GM19372 (cell line): ENCODE measurements at regions not wholly inside any gene's neighbourhood (a gene's known extent, or its start where the extent isn't known, plus 50 kb on each side); places are given as distances from the start of the nearest gene placed in this dataset.

Experiments
- ATAC-seq: cut with Tn5 transposase; IDR thresholded peaks from one replicate; pipeline ENCODE4 v1.9.1; 2021; ENCODE audit warnings: mild to moderate bottlenecking, low read depth, moderate library complexity; ENCODE audit not compliant: unreplicated experiment

DNA sequence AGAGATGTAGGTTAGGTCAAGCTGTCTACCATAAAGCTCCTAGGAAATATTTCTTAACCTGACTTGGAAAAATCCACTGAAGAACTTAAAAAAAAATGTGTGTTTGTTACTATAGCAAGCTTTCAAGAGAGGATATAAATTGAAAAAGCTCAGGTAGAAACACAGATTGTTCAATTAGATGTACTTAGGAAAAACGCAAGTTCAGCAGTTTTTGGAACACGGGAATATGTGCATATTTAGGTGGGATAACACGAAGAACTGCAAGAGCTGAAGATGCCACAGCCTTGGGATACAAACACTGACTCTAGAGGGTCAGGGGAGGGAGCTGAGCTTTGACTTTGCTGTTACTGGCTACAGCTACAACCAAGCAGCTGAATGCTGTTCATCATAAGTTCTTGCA, 77.8 kb upstream of the FSHB start:
- no peak for ATAC-seq

DNA sequence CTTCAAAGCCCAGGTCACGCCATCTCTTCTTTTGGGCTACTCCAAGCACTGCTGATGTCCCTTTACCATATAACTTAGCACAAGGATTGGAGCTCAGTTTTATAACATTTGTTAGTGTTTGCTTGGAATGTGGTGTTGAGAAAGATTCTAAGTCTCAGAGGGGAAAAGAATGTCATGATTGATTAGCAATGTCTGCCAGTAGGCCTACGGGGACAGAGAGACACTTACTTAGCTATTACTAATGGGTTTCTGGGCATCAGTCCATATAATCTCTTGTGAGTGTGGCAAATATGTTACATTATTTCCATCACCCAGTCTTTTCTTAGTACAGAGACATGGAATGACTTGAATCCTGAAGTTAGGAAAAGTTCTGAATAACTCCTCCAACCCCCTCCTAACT, 75.4 kb upstream of the FSHB start:
- ATAC-seq, result no peak

DNA sequence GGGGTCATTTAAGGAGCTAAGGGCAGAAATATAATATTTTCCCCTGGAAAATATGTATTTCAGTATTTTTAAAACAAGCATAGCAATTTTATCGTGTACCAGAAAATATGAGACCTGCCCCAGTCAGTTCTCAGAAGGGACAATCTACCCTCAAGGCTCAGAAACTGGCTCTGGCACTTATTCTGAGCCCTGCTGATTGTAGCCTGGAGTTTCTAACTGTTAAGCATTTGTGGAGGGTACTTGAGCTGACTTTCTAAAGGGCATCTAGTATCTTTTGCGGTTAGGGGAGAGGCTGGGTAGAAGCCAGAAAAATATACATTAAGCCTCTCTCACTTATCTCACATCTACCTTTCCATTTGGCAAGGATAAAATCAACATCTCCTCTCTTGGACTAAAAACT, 71.3 kb upstream of the FSHB start:
- no peak for ATAC-seq

DNA sequence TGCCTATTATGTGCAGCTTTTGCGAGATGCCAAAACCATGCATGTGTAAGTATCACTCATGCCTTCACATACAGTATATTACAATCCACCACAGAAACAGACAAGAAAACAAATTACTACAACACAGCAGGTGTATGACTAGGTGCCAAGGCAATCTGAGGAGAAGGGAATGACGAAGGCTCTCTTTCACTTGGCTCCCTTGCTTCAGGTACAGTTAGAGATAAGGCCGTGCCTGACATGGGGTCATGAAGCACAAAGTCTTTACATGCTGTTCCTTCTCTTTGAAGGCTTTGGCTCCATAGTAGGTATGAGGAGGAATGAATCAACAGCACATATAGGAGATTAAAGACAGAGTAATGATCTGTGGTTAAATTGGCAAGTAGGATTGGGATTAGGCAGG, 65.2 kb upstream of the FSHB start:
- no peak for ATAC-seq

DNA sequence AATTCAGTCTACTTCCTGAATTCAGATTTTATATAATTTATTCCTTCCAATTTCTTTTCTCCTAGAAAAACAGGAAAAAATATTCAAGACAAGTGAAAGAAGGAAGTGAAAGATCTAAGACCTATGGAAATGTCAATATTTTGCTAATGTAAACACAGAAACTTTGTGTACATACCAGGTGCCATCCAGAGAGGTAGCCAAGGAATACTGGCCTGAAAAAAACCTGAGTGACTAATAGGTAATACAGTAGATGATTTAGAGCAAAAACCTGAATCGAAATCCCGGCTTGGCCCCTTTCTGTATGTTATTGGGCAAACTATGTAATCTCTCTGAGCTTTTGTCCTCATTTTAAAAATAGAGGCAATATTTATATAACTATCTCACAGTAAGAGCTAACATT, 59.2 kb upstream of the FSHB start:
- ATAC-seq, result no peak

DNA sequence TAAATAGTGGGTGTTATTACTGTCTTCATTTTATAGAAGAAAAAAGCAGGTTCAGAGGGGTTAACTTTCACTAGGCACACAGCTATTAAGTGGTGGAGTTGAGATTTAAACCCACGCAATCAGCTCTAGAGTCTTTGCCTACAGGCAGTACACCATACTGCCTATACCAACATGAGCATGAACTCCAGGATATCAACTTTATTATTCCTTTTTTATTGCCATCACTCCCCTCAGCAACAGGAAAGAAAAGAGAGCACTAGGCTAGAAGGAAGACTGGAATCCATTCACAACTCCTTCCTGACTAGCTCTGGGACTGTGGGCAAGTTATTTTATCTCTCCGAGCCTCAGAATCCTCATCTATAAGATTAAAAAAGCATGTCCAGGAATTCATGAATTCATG, 58.7 kb upstream of the FSHB start:
- ATAC-seq, result no peak

DNA sequence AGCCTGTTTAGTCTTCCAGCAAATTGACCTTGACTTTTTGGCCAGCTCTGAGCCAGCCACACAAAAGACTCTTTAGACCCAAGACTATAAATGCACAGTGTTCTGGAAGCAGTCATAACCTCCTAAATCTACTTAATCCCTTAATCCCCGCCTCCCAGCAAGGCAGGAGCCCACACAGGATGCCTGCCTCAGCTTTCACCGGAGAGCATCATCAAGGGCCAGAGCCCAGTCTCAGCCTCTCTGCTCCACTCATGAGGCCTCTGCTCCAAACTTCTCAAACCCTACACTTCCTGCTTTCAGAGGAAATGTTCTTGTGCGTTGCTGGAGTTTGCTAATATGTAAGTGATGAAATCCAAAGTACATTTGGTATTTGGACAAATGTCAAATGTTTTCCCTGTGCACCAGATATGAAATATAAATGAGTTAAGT, 57.9 kb upstream of the FSHB start:
- ATAC-seq, result no peak

DNA sequence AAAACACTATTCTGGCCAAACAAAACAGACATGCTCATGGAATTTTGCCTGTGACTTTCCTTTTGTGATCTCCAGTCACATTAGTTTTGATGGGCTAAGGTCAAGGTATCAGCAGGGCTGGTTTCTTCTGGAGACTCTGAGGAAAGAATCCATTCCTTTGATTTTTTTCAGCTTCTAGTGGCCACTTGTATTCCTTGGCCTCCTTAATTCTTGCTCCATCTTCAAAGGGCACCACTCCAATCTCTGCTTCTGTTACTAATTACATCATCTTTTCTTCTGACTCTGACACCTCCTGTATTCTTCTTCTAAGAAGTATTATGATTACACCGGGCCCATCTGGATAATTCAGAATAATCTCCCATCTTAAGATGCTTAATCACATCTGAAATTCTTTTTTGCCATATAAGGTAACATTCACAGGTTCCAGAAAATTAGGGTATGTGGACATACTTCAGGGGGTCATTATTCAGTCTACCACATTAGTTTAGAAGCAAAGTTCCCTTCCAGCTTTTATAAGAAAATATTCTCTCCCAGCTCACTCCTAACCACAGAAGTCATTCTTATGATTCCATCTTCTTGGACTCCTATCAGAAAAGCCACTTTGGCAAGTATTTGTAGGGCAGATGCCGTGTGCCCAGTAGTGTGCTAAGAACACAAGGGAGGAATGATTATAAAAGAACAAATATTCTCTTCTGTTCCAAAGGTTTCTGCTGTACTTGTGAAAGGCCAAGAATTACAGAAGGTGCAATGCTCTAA, 56.4 kb upstream of the FSHB start:
- no peak for ATAC-seq
